Breast epithelium (tissue), 3 donors: ENCODE measurements at regions not wholly inside any gene's neighbourhood (a gene's known extent, or its start where the extent isn't known, plus 50 kb on each side); places are given as distances from the start of the nearest gene placed in this dataset.

Source experiments
- CTCF ChIP-seq, 3 donors: fragments of 450-650 bp; IDR thresholded peaks; one replicate each; pipeline ENCODE4 v1.5.1; 2016 to 2017; ENCODE audit warnings: antibody characterized with exemption in 3 of 3, mild to moderate bottlenecking in 3 of 3, moderate library complexity in 3 of 3
- POLR2A ChIP-seq: fragments of 450-650 bp; IDR thresholded peaks from one replicate; pipeline ENCODE4 v1.6.1; 2016; ENCODE audit warnings: antibody characterized with exemption, mild to moderate bottlenecking, moderate library complexity

GRCh38 chr3:18112674-18113375 lies 312.3 kb downstream of the SATB1 start:
- TF ChIP-seq CTCF (IDR thresholded peaks at IDR 0.05) (no peak), POLR2A (no peak)
